Heart right ventricle (tissue), 16 donors: ENCODE measurements at regions not wholly inside any gene's neighbourhood (a gene's known extent, or its start where the extent isn't known, plus 50 kb on each side); places are given as distances from the start of the nearest gene placed in this dataset.

ENCODE experiments used
- ATAC-seq, 8 donors: fragments of 200-7000 bp; cut with Tn5 transposase; one replicate each; pipeline ENCODE4 v1.9.1; 2020; ENCODE audit warnings: mild to moderate bottlenecking in 8 of 8, moderate library complexity in 8 of 8, moderate number of reproducible peaks in 1 of 8
- DNase-seq, 2 donors: peaks; one replicate each; pipeline ENCODE4 v3.0.0-alpha.2; 2020
- H3K27ac ChIP-seq, 10 donors: fragments of 200-600 bp; sonication (generic) in 2 of 10; one replicate each; pipeline versions ENCODE4 v1.5.0 to v1.8.0; 2020 to 2022; ENCODE audit warnings: mild to moderate bottlenecking in 3 of 10
- H3K27me3 ChIP-seq, 7 donors: fragments of 200-600 bp; one replicate each; pipeline ENCODE4 v1.8.0; 2021 to 2022; ENCODE audit warnings: mild to moderate bottlenecking in 2 of 7
- H3K36me3 ChIP-seq, 9 donors: fragments of 200-600 bp; sonication (generic) in 1 of 9; one replicate each; pipeline versions ENCODE4 v1.5.0 to v1.8.0; 2020 to 2022; ENCODE audit warnings: mild to moderate bottlenecking in 2 of 9
- H3K4me1 ChIP-seq, 9 donors: fragments of 200-600 bp; sonication (generic) in 1 of 9; one replicate each; pipeline versions ENCODE4 v1.5.0 to v1.8.0; 2020 to 2022; ENCODE audit warnings: mild to moderate bottlenecking in 4 of 9
- H3K4me3 ChIP-seq, 10 donors: fragments of 200-600 bp; sonication (generic) in 2 of 10; one replicate each; pipeline versions ENCODE4 v1.5.0 to v1.8.0; 2020 to 2022; ENCODE audit warnings: mild to moderate bottlenecking in 7 of 10, moderate library complexity in 2 of 10
- H3K9me3 ChIP-seq, 11 donors: fragments of 200-600 bp in 10 of 11; sonication (generic) in 2 of 11; one replicate each; pipeline versions ENCODE4 v1.5.0 to v1.8.0; 2013 to 2022; ENCODE audit warnings: mild to moderate bottlenecking in 2 of 11, control low read depth in 1 of 11, moderate library complexity in 1 of 11
- CTCF ChIP-seq, 9 donors: fragments of 200-600 bp; sonication (generic) in 2 of 9; IDR thresholded peaks; one replicate each; pipeline versions ENCODE4 v1.5.0 to v1.8.0; 2021 to 2022; ENCODE audit warnings: antibody characterized with exemption in 9 of 9, mild to moderate bottlenecking in 5 of 9, moderate library complexity in 1 of 9
- WGBS, 2 donors: extraction: QIAGEN DNeasy Blood & Tissue Kit; methylation state at CpG; one replicate each; pipeline ENCODE4 v1.1.7; 2013; ENCODE audit warnings: inconsistent platforms in 1 of 2; 5-methylcytosine and 5-hydroxymethylcytosine counted together
- intact Hi-C, 10 donors: fragments of 100-400 bp; cut with DNase I; formaldehyde crosslinking; loops; one replicate each; pipeline versions ENCODE4 v1.11.1 to v1.14.2; 2022
- donor health status: Arrhythmogenic right ventricular cardiomyopathy.
- donor health status: ischemic (EF 13 %, LVEDD 7.1; RV severe dilation, severe dysfunction).
- donor health status: healthy with polysubstance abuse.
- donor health status: DM: no; HTN: yes; CAD: no.
- donor health status: DM: no; HTN: no; CAD: no.
- donor health status: ischemic (EF 25% LVEDD 6.9; RV normal size, moderate dysfunction).
- donor health status: ischemic (EF 25% LVEDD 5.7; RV mildly dilated, moderate dysfunction).
- donor health status: healthy.
- donor health status: DM: yes; HTN: yes; CAD: no.
- donor health status: Ischemic cardiomyopathy.
- donor health status: ischemic (EF 35%, LVEDD 5.7; RV mildly dilated, moderate dysfunction).
- donor health status: nonischemic (EF 11% LVEDD 7.7; RV severe dilation, severe dysfunction).
- donor health status: DM: yes; HTN: yes; CAD: no.
- donor health status: PGD.
- donor health status: ischemic (EF 29% LVEDD 5.4; RV normal size, mild dysfunction).
- donor health status: nonischemic (EF 23%, LVEDD 6.1; RV moderate dilation, normal function).

DNA sequence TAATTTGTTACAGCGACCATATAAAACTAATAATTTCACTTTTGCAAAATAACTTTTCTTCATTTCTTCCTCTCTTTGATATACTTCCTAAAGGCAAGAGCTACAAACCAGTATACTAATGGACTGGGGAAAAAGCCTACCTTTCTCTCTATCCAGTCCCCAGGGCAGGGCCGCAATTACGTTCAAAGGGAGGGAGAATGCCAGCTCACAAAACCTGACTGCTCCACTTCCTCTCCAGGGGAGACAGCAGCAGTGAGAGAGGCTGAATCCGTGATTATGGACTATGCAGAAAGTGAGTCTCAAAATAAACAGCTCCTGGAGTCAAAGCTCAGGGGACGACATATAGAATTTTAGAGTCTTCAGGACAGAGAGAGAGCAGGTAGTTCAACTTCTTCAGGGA is 126.9 kb upstream of the HES1 start:
- DNase-seq: no peak
- H3K36me3 ChIP-seq: no peaks in the 10 kb centered on the region
- no peaks in the 10 kb centered on the region for H3K9me3 ChIP-seq
- H3K4me1 ChIP-seq: peaks cover 6 to 27% (median 15%) of the 10 kb centered on the region in 9 donors
- H3K27ac ChIP-seq: no peak overlapping the region
- no peak overlapping the region for H3K4me3 ChIP-seq
- H3K27me3 ChIP-seq: peaks cover 0 to 75% (median 26%) of the 10 kb centered on the region in 7 donors
- intact Hi-C loops: loop anchor here in 9 of 10 donors (5.0 to 10.0 kb wide), 8 partner anchors 66 to 306 kb away; partner anchors contain the start of gene HES1 (in 1 of the 9)
- TF ChIP-seq CTCF (IDR thresholded peaks at IDR 0.05): no peak
- no peak for ATAC-seq
- 89 to 92% methylated on average over 5 of the region's 5 CpGs for WGBS, 2 donors

DNA sequence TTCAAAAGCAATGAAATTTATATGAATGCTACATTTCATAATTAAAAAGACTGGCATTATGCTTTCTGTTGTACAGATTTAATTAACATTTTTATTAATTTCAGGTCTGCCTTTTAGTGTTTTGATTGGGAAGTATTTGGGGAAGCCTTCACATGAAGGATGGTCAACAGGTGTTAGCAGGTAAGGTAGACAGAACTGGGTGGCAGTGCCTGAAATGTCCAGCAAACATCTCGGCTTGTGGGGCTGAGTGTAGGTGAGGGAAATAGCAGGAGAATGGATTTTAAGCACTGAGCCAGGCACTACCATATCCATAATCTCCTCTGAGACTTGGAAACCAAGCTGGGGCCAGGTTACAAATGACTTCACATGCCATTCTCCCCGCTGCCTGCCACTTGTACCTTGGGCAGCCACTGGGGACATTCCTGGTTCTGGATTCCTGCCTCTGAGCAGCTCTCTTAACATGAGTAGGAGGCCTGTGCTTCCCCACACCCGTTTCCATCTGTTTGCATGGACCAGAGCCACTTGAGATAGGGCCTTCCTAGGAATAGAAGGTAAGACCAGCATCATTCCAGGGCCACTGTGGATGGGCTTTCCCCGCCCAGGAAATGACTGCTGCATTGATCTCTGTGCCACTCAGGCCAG is 125.9 kb upstream of the HES1 start:
- Histone ChIP-seq H3K4me1 (peaks cover 0 to 17% (median 5%) of the 10 kb centered on the region in 9 donors), H3K4me3 (no peak overlapping the region), H3K27ac (no peak overlapping the region), H3K36me3 (no peaks in the 10 kb centered on the region), H3K9me3 (no peaks in the 10 kb centered on the region), H3K27me3 (peaks cover 0 to 82% (median 26%) of the 10 kb centered on the region in 7 donors)
- DNase-seq: peak in 1 of 2 donors; percentile 12
- WGBS, 2 donors: 47 to 71% methylated on average over 4 of the region's 4 CpGs
- TF ChIP-seq CTCF (IDR thresholded peaks at IDR 0.05): peak in 1 of 9 donors; percentile 6
- intact Hi-C loops: loop anchor here in 9 of 10 donors (5.0 to 10.0 kb wide), 9 partner anchors 65 to 305 kb away; partner anchors contain the start of gene HES1 (in 1 of the 9)
- peak in 6 of 8 donors; percentile 46 to 73 (median 52) for ATAC-seq

DNA sequence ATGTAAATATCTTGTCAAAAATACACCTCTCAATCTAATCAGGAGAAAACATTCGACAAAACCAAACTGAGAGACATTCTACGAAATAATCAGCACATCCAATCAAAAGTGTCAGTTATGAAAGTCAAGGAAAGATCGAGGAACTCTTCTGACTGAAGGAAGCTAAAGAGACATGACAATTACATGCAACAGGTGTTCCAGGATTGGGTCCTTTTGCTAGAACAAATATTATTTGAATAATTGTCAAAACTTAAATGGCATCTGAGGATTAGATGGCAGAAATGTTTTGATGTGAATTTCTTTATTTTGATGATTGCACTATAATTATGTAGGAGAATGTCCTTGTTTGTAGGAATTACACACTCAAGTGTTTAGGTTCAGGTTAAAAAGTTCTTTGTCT is 124.1 kb upstream of the HES1 start:
- no peaks in the 10 kb centered on the region for H3K36me3 ChIP-seq
- no peak overlapping the region for H3K4me3 ChIP-seq
- H3K4me1 ChIP-seq: peaks cover 0 to 9% (median 0%) of the 10 kb centered on the region in 9 donors
- no peak for TF ChIP-seq CTCF (IDR thresholded peaks at IDR 0.05)
- intact Hi-C loops: loop anchor here in 1 of 10 donors (5.0 kb wide), 1 partner anchor 110 kb away; no protein-coding TSS in a partner anchor
- no peak for ATAC-seq
- WGBS, 2 donors: 94 to 95% methylated on average over 3 of the region's 3 CpGs
- peaks cover 0 to 86% (median 26%) of the 10 kb centered on the region in 7 donors for H3K27me3 ChIP-seq
- DNase-seq: no peak
- no peaks in the 10 kb centered on the region for H3K9me3 ChIP-seq
- no peak overlapping the region for H3K27ac ChIP-seq

DNA sequence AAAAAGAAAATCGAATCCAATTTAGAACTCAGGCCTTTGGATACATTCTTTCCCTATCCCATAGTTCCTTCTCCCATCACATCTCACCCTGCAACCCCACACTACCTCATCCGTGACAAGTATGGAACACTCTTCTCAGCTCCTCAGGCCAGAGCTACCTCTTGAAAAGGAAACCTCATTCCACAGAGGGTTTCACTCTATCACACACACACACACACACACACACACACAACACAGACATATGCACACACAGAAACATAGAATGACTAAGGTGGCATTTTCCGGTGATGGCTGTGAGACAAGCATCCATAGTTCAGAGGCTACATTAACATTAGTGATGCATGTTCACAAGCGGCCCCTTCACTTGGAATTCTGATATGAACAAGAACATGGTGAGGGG is 122.0 kb upstream of the HES1 start:
- ATAC-seq: no peak
- WGBS, 2 donors: 97 to 100% methylated on average over 4 of the region's 4 CpGs
- TF ChIP-seq CTCF (IDR thresholded peaks at IDR 0.05): no peak
- no peak for DNase-seq
- H3K27me3 ChIP-seq: peaks cover 0 to 86% (median 26%) of the 10 kb centered on the region in 7 donors
- intact Hi-C loops: loop anchor here in 1 of 10 donors (5.0 kb wide), 1 partner anchor 108 kb away; no protein-coding TSS in a partner anchor
- no peak overlapping the region for H3K4me3 ChIP-seq
- H3K4me1 ChIP-seq: peaks cover 0 to 7% (median 0%) of the 10 kb centered on the region in 9 donors
- H3K27ac ChIP-seq: no peak overlapping the region
- no peaks in the 10 kb centered on the region for H3K36me3 ChIP-seq
- H3K9me3 ChIP-seq: no peaks in the 10 kb centered on the region
